AG10803 (cell line): ENCODE measurements at regions not wholly inside any gene's neighbourhood (a gene's known extent, or its start where the extent isn't known, plus 50 kb on each side); places are given as distances from the start of the nearest gene placed in this dataset.

ENCODE experiments used
- DNase-seq: peaks from one replicate; pipeline ENCODE4 v3.0.0; 2010; ENCODE audit warnings: low read depth
- H3K4me3 ChIP-seq: 2 replicates; pipeline ENCODE4 v1.5.1; 2011; ENCODE audit warnings: mild to moderate bottlenecking, low read length, control low read depth
- TF ChIP-seq, protein P1 (sequence below): conservative IDR thresholded peaks from 2 replicates; pipeline ENCODE4 v1.5.1; 2011; ENCODE audit warnings: mild to moderate bottlenecking, low read length, control low read depth, inconsistent platforms

GRCh38 chr2:104539649-104540048 lies 314.3 kb upstream of the POU3F3 start:
- no peak overlapping the region for H3K4me3 ChIP-seq
- TF ChIP-seq, protein P1, sequence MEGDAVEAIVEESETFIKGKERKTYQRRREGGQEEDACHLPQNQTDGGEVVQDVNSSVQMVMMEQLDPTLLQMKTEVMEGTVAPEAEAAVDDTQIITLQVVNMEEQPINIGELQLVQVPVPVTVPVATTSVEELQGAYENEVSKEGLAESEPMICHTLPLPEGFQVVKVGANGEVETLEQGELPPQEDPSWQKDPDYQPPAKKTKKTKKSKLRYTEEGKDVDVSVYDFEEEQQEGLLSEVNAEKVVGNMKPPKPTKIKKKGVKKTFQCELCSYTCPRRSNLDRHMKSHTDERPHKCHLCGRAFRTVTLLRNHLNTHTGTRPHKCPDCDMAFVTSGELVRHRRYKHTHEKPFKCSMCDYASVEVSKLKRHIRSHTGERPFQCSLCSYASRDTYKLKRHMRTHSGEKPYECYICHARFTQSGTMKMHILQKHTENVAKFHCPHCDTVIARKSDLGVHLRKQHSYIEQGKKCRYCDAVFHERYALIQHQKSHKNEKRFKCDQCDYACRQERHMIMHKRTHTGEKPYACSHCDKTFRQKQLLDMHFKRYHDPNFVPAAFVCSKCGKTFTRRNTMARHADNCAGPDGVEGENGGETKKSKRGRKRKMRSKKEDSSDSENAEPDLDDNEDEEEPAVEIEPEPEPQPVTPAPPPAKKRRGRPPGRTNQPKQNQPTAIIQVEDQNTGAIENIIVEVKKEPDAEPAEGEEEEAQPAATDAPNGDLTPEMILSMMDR = no peak
- DNase-seq = no peak

DNA sequence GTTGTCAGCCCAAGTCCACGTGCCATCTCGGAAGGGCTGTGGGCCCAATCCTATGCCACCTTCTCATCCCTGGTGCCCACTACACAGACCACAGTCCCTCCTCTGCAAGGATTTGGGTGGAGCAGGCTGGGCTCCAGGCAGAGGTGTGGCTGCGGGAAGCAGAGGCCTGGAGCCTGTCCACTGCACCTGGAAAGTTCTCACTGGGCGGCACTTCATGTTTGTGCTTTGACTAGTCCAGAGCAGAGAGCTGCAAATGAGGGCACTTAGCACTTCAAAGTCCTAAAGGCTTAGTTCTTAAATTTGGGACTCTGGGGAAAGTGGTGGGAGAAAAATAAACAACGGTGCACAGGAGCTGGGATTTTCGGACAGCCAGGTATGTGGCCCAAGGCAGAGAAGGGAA lies 308.9 kb upstream of the POU3F3 start:
- no peak for DNase-seq
- H3K4me3 ChIP-seq = no peak overlapping the region
- TF ChIP-seq, protein P1 = no peak

GRCh38 chr2:104546537-104546936 lies 307.4 kb upstream of the POU3F3 start:
- no peak for DNase-seq
- TF ChIP-seq, protein P1 = no peak
- no peak overlapping the region for H3K4me3 ChIP-seq

- TF ChIP-seq, protein P1 = no peak
- no peak for DNase-seq
- H3K4me3 ChIP-seq = no peak overlapping the region
These were observed 306.7 kb upstream of the POU3F3 start for GRCh38 chr2:104547221-104547620.

- H3K4me3 ChIP-seq = no peak overlapping the region
- TF ChIP-seq, protein P1 = no peak
- no peak for DNase-seq
These were observed 292.7 kb upstream of the POU3F3 start for GRCh38 chr2:104561251-104561650.

GRCh38 chr2:104562537-104562936 lies 291.4 kb upstream of the POU3F3 start:
- no peak for DNase-seq
- no peak overlapping the region for H3K4me3 ChIP-seq
- TF ChIP-seq, protein P1 = no peak

DNA sequence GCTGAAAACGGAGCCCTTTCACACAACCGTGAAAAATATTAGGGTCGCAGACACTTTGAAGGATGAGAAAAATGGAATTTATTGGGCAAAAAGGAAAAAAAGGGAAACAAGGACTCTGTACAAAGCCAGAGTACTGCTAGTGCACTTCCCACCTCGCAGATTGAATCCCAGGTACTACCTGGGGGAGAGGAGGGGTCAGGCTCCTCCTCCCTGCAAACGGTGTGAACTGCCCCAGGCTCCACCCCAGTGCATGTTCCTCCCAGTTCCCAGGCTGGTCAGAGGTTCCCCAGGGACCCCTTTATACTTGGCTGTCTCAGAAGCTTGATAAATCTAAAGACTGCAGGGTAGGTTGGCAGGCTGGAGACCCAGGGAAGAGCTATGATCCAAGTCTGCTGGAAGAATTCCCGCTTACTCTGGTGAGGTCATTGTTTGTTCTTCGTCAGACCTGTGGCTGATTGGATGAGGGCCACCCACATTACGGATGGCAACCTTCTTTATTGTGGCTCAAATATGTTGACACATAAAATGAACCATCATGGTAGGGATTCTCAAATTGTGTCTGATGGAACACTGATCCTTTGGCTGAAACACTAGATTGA lies 290.4 kb upstream of the POU3F3 start:
- TF ChIP-seq, protein P1 = no peak
- no peak for DNase-seq
- H3K4me3 ChIP-seq = no peak overlapping the region
